ENCODE measurements at regions not wholly inside any gene's neighbourhood (a gene's known extent, or its start where the extent isn't known, plus 50 kb on each side); places are given as distances from the start of the nearest gene placed in this dataset.

GRCh38 chr6:74928203-74928602 lies 277.6 kb downstream of the COL12A1 start:
- DNase-seq (no peak), ATAC-seq (no peak)
- H3K4me1 ChIP-seq = no peaks in the 10 kb centered on the region
- H3K4me3 ChIP-seq = no peak overlapping the region
- no peaks in the 10 kb centered on the region for H3K27me3 ChIP-seq
- no peak overlapping the region for H3K27ac ChIP-seq
- no peaks in the 10 kb centered on the region for H3K36me3 ChIP-seq (replicated peaks in 1 of 2; ENCODE audit: insufficient read depth in 1 of 2, low read depth in 2 of 2)
- TF ChIP-seq CTCF (IDR thresholded peaks at IDR 0.05) = no peak
- TF ChIP-seq POLR2A (IDR thresholded peaks at IDR 0.05) = no peak
- intact Hi-C loops (cut with DNase I) = no loop called here
- WGBS, 2 donors = 54 to 57% methylated on average over 4 of the region's 4 CpGs
- no peaks in the 10 kb centered on the region for H3K9me3 ChIP-seq

GRCh38 chr6:74927299-74927698 lies 278.6 kb downstream of the COL12A1 start:
- WGBS, 2 donors = 76 to 78% methylated on average over 3 of the region's 3 CpGs

GRCh38 chr6:74925683-74926082 lies 280.2 kb downstream of the COL12A1 start:
- Histone ChIP-seq H3K36me3 (replicated peaks in 1 of 2; ENCODE audit: insufficient read depth in 1 of 2, low read depth in 2 of 2) (no peaks in the 10 kb centered on the region), H3K27me3 (no peaks in the 10 kb centered on the region), H3K4me3 (no peak overlapping the region), H3K9me3 (no peaks in the 10 kb centered on the region), H3K4me1 (no peaks in the 10 kb centered on the region), H3K27ac (no peak overlapping the region)
- ATAC-seq (no peak), DNase-seq (no peak)
- intact Hi-C loops (cut with DNase I) = no loop called here
- WGBS, 2 donors = 67 to 81% methylated on average over 5 of the region's 5 CpGs
- TF ChIP-seq CTCF (IDR thresholded peaks at IDR 0.05) = no peak

More at GRCh38 chr6:74927299-74927698, 278.6 kb downstream of the COL12A1 start:
- ATAC-seq = no peak
- Histone ChIP-seq H3K27ac (no peak overlapping the region), H3K4me3 (no peak overlapping the region), H3K27me3 (no peaks in the 10 kb centered on the region), H3K4me1 (no peaks in the 10 kb centered on the region), H3K9me3 (no peaks in the 10 kb centered on the region), H3K36me3 (replicated peaks in 1 of 2; ENCODE audit: insufficient read depth in 1 of 2, low read depth in 2 of 2) (no peaks in the 10 kb centered on the region)
- TF ChIP-seq POLR2A (IDR thresholded peaks at IDR 0.05) (no peak), CTCF (IDR thresholded peaks at IDR 0.05) (no peak)
- intact Hi-C loops (cut with DNase I) = no loop called here
- DNase-seq = no peak

- ATAC-seq (no peak), DNase-seq (no peak)
- TF ChIP-seq POLR2A (IDR thresholded peaks at IDR 0.05) (no peak), CTCF (IDR thresholded peaks at IDR 0.05) (no peak)
- Histone ChIP-seq H3K27me3 (no peaks in the 10 kb centered on the region), H3K9me3 (no peaks in the 10 kb centered on the region), H3K4me1 (no peaks in the 10 kb centered on the region), H3K27ac (no peak overlapping the region), H3K36me3 (replicated peaks in 1 of 2; ENCODE audit: insufficient read depth in 1 of 2, low read depth in 2 of 2) (no peaks in the 10 kb centered on the region), H3K4me3 (no peak overlapping the region)
- intact Hi-C loops (cut with DNase I) = no loop called here
- 66 to 76% methylated on average over 3 of the region's 3 CpGs for WGBS, 2 donors
Measured at GRCh38 chr6:74914888-74915287, 291.0 kb downstream of the COL12A1 start.

- Histone ChIP-seq H3K36me3 (replicated peaks in 1 of 2; ENCODE audit: insufficient read depth in 1 of 2, low read depth in 2 of 2) (no peaks in the 10 kb centered on the region), H3K27me3 (no peaks in the 10 kb centered on the region), H3K27ac (no peak overlapping the region), H3K4me1 (no peaks in the 10 kb centered on the region), H3K4me3 (no peak overlapping the region), H3K9me3 (no peaks in the 10 kb centered on the region)
- 29 to 41% methylated on average over 3 of the region's 3 CpGs for WGBS, 2 donors
- intact Hi-C loops (cut with DNase I) = no loop called here
- DNase-seq (no peak), ATAC-seq (no peak)
- no peak for TF ChIP-seq POLR2A (IDR thresholded peaks at IDR 0.05)
Measured at GRCh38 chr6:74912234-74912633, 293.6 kb downstream of the COL12A1 start.
